ENCODE measurements at regions not wholly inside any gene's neighbourhood (a gene's known extent, or its start where the extent isn't known, plus 50 kb on each side); places are given as distances from the start of the nearest gene placed in this dataset.

GRCh38 chr7:46854958-46855473 lies 726.9 kb downstream of the TNS3 start:
- ATAC-seq = no peak

- ATAC-seq = no peak
Measured at GRCh38 chr7:46853451-46853850, 728.5 kb downstream of the TNS3 start.

GRCh38 chr7:46852795-46853194 lies 729.1 kb downstream of the TNS3 start:
- ATAC-seq = no peak

GRCh38 chr7:46850563-46851330 lies 731.2 kb downstream of the TNS3 start:
- no peak for ATAC-seq

DNA sequence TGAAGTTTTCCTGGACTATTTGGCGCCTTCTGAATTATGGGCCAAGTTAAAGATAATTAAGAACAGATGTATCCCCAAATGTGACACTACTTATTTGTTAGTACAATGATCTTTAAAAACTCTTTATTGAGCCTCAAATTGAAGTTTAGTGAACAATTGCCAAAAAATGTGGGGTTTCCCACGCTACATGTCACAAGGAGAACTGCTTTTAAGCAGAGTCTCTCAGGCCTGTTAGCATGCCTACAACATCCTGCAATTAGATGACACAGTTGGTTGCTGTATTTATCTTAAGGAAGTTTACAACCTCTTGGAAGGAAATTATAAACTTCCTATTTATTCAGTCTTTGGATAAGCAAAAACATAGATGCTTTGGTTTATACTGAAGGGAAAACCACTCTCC lies 733.0 kb downstream of the TNS3 start:
- ATAC-seq = no peak

DNA sequence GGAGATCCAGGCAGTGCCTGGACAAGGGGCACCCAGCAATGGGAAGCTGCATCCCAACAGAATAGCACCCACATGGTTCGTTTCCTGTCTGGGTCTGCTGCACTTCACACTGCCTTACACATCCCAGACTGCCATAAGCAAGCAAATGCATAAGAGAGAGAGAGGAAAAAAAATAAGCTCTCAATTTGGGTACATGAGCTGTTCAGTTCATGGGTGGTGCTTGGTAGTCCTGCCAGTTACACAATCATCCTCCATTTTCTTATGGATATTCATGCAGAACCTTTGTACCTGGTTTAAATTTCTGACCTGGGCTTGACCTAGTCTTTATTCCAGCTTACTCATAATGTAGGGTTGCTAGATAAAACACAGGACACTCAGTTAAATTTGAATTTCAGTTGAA lies 733.6 kb downstream of the TNS3 start:
- ATAC-seq = no peak

GRCh38 chr7:46847126-46847525 lies 734.8 kb downstream of the TNS3 start:
- no peak for ATAC-seq

DNA sequence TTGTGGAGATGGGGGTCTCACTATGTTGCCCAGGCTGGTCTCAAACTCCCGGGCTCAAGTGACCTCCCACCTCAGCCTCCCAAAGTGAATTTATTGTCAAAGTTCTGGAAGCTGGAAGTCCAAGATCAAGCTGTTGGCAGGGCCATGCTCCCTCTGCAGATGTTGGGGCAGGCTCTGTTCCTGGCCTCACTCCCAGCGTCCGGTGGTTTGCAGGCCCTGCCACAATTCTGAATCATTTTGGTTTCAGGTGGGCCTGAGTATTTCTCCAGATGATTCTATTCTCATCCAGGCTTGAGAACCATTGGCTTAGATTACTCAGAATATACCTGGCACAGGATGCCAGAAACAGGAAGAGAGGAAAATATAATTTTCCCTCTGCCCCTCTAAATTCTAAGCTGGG lies 737.4 kb downstream of the TNS3 start:
- ATAC-seq = no peak

GRCh38 chr7:46841248-46841647 lies 740.7 kb downstream of the TNS3 start:
- no peak for ATAC-seq

- no peak for ATAC-seq
Measured at GRCh38 chr7:46839651-46840050, 742.3 kb downstream of the TNS3 start.

- ATAC-seq = no peak
Measured at GRCh38 chr7:46838463-46838862, 743.4 kb downstream of the TNS3 start.

DNA sequence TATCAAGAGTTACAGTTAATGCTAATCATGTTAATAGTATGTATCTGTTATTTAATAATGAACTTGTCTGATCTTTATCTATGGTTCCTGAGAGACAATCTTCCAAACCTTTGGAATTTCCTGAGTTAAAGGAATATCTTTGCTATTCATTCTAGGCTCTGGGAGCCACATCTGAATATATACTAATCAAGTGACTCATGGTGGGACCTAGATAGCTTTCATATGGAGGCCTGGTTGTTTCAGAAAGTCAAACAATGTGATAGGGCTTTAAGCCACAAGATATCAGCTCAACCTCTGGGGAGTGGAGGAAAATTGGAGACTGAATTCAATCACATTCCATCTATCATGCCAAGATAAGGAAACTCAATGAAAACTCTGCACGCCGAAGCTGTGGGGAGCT lies 746.4 kb downstream of the TNS3 start:
- no peak for ATAC-seq

DNA sequence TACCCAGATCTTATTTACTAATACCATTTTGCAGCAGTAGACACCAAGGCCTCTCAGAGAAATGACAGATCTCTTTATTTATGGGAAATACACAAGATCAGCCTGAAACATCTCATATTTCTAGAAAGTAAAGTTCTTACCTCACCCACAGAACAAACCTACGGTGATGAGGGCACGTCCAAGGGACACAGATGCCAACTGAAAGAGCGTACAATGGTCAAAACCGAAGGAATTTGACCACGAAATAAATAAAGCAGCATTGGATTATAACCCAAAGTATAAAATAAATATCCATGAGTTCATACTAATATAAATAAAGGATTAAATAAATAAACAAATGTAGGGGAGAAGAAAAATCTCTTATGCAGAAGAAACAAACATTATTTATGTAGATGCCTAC lies 747.0 kb downstream of the TNS3 start:
- ATAC-seq = no peak

DNA sequence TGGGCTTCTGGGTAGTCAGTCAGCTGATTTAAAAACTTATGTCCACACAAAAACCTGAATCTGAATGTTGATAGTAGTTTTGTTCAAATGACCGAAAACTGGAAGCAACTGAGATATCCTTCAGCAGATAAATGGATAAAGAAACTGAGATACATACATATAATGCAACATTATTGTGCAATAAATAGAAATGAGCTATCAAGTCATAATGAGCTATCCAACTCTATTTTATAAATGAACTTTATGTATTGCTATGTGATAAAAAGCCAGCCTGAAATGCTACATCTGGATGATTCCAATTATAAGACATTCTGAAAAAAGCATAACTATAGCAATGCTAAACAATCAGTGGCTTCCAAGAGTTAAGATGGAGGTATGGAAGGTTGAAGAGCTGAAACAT lies 748.7 kb downstream of the TNS3 start:
- no peak for ATAC-seq

DNA sequence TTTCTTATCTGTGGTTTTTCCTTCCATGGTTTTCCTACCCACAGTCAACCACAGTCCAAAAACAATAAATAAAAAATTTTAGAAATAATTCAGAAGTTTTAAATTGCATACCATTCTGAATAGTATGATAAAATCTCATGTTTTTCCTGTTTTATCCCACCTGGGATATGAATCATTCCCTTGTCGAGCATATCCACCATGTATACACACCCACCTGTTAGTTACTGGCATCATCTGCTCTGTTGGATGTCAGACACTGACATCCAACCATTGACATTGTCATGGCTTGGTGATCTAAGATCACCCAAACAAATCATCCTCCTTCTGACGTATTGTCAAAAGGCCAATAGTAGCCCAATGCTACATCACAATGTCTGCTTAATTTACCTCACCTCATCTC lies 749.8 kb downstream of the TNS3 start:
- no peak for ATAC-seq

- ATAC-seq = no peak
Measured at GRCh38 chr7:46819819-46820218, 762.1 kb downstream of the TNS3 start.

DNA sequence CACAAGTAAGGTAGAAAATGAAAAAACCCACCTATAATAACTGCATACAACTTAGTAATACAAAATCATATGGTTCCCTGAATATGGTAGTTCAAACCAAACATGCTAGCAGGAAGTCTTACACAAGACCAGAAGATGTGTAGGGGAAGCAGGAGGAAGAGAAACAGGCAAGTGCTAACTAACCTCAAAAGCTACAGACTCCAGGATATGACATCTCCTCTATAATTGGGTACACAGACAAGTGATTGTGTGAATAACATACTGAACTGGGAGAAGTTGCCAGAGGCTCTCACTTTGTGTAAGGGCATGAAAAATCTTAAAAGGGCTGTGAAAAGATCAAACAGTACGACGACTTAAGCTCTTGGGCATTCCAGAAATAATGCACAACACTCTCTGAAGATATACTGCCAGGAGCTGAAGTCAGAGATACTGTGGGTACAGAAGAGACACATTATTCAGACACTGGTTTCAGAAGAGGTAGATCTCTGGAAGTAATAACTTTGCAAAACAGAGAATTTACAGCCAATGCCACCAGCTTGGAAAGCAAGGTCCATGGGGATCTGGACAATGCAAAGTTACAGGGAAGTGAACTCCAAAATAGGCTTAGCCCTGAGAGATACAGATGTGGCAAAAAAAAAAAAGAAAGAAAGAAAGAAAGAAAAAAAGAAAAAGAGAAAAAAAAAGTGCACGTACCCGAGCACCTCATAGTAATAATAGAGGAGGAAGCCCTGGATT lies 767.2 kb downstream of the TNS3 start:
- ATAC-seq = no peak

- ATAC-seq = no peak
Measured at GRCh38 chr7:46812101-46812675, 769.7 kb downstream of the TNS3 start.

- ATAC-seq = no peak
Measured at GRCh38 chr7:46811529-46811928, 770.4 kb downstream of the TNS3 start.

DNA sequence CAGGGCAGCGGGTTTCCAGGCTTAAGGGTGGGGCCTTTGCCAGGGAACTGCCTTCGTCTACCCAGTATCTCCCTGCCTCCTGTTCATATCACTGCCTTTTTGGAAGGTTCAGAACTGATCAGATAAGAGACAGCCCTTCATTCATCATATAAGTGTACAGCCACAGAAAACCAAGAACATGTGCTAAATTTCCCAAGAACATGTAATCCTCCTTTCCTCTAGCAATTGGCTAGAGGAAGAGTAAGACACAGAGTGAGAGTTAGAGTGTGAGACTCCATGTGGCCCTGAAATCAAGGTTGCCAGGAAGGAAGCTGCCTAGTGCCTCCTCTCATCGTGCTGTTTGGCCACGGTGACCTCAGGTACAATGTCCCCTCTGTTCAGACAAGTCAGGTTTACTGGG lies 770.9 kb downstream of the TNS3 start:
- no peak for ATAC-seq

DNA sequence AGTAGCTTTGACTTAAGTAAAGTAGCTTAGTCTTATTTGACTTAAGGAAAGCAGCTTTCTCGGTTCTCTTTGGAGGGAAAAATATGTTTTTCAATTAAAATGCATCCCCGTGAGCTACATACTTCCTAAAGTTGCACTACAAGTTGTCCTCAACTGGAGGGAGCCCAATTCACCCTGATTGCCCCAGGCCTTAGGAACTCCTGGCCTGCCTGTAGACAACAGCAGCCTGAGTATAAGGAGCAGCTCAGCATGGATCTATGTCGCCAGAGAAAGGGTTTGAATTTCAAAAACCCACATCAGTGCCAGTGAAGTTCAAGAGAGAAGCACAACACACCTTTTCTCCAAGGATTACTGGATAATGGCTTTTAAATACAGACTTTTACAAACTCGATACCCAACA lies 772.0 kb downstream of the TNS3 start:
- no peak for ATAC-seq

GRCh38 chr7:46806856-46807255 lies 775.1 kb downstream of the TNS3 start:
- no peak for ATAC-seq

DNA sequence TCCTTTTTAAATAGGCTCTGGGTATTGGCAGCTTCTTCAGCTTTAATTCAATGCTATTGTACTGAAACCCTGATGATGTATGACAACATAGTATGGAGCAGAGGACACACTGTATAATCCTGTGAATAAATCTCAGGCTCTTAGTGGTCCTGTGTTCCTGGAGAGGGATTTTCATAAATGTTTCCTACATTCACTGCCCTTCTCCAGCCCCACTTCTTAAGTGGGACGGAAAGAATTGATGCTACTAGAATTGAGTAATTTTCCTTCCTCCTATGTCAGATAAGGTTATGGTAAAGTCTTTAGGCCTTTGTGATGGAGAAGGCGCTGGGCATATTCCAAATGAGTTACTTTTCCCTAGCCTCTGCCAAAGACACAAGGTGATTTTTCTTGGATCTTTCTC lies 779.4 kb downstream of the TNS3 start:
- no peak for ATAC-seq

GRCh38 chr7:46791188-46791587 lies 790.7 kb downstream of the TNS3 start:
- no peak for ATAC-seq
